HepG2 (cell line): ENCODE measurements at regions not wholly inside any gene's neighbourhood (a gene's known extent, or its start where the extent isn't known, plus 50 kb on each side); places are given as distances from the start of the nearest gene placed in this dataset.

Experiments
- BHLHE40 ChIP-seq: IDR thresholded peaks from 2 replicates; pipeline ENCODE4 v1.6.1; 2011; ENCODE audit warnings: low read length, improper control_type of control experiment
- ERF ChIP-seq: IDR thresholded peaks from 2 replicates; pipeline ENCODE4 v1.6.1; 2018; ENCODE audit warnings: missing biosample characterization, missing genetic modification reagents
- FOXA3 ChIP-seq: IDR thresholded peaks from 2 replicates; pipeline ENCODE4 v1.6.1; 2016; ENCODE audit warnings: missing genetic modification reagents, missing compliant biosample characterization
- HNF1A ChIP-seq, 2 experiments: sonication (generic) in 1 of 2; formaldehyde crosslinking in 1 of 2; IDR thresholded peaks; 2 replicates each; pipeline versions ENCODE4 v1.4.0 to v1.6.1; 2016 to 2020; ENCODE audit warnings: borderline replicate concordance in 1 of 2, low read depth in 1 of 2, mild to moderate bottlenecking in 1 of 2, missing genetic modification reagents in 1 of 2
- HNRNPLL ChIP-seq: fragments of 200-400 bp; formaldehyde crosslinking; IDR thresholded peaks from 2 replicates; pipeline ENCODE4 v1.6.1; 2017; ENCODE audit warnings: mild to moderate bottlenecking, low read depth, low read length; ENCODE audit not compliant: poor library complexity, severe bottlenecking
- HNRNPUL1 ChIP-seq: fragments of 200-400 bp; formaldehyde crosslinking; IDR thresholded peaks from 2 replicates; pipeline ENCODE4 v1.6.1; 2017; ENCODE audit warnings: low read depth, mild to moderate bottlenecking, low read length, moderate library complexity
- MED1 ChIP-seq: sonication (generic); formaldehyde crosslinking; IDR thresholded peaks from 2 replicates; pipeline ENCODE4 v1.4.0; 2020; ENCODE audit warnings: missing genetic modification reagents
- NFIC ChIP-seq: IDR thresholded peaks from 2 replicates; pipeline ENCODE4 v1.6.1; 2012; ENCODE audit warnings: mild to moderate bottlenecking, low read length, inconsistent platforms
- SAP130 ChIP-seq: IDR thresholded peaks from 2 replicates; pipeline ENCODE4 v1.6.1; 2016; ENCODE audit warnings: low read depth
- SMAD3 ChIP-seq: sonication (generic); formaldehyde crosslinking; IDR thresholded peaks from 2 replicates; pipeline ENCODE4 v1.4.0; 2020; ENCODE audit warnings: missing genetic modification reagents
- SOX13 ChIP-seq, 3 experiments: fragments of 450-650 bp in 1 of 3; sonication (generic) in 1 of 3; formaldehyde crosslinking in 1 of 3; IDR thresholded peaks in 2 of 3; conservative IDR thresholded peaks in 1 of 3; 2 replicates each; pipeline versions ENCODE4 v1.5.0 to v1.6.1; 2016 to 2020; ENCODE audit warnings: antibody characterized with exemption in 1 of 3, mild to moderate bottlenecking in 1 of 3, missing compliant biosample characterization in 1 of 3, missing genetic modification reagents in 1 of 3, moderate library complexity in 1 of 3
- SOX5 ChIP-seq: IDR thresholded peaks from 2 replicates; pipeline ENCODE4 v1.6.1; 2016; ENCODE audit warnings: borderline replicate concordance
- TCF7 ChIP-seq: sonication (generic); IDR thresholded peaks from 2 replicates; pipeline ENCODE4 v1.6.1; 2016; ENCODE audit warnings: antibody characterized with exemption, low read depth
- YEATS4 ChIP-seq: sonication (generic); formaldehyde crosslinking; IDR thresholded peaks from 2 replicates; pipeline ENCODE4 v1.4.0; 2020; ENCODE audit warnings: missing genetic modification reagents, borderline replicate concordance
- ZMYM4 ChIP-seq: sonication (generic); formaldehyde crosslinking; IDR thresholded peaks from 2 replicates; pipeline ENCODE4 v1.8.1; 2023; ENCODE audit warnings: mild to moderate bottlenecking, missing genetic modification reagents
- ZNF318 ChIP-seq: sonication (generic); formaldehyde crosslinking; IDR thresholded peaks from 2 replicates; pipeline ENCODE4 v1.4.0; 2020; ENCODE audit warnings: mild to moderate bottlenecking, missing genetic modification reagents
- ZNF597 ChIP-seq: sonication (generic); formaldehyde crosslinking; IDR thresholded peaks from 2 replicates; pipeline ENCODE4 v1.5.0; 2020; ENCODE audit warnings: missing genetic modification reagents

GRCh38 chr13:109592770-109593169 lies 193.6 kb downstream of the IRS2 start (continued):
- no peak for TF ChIP-seq ZNF318
- peak; percentile 24; the same call in 1 of the 2 replicates for TF ChIP-seq ZMYM4 (CRISPR knock-in tag)
- peak; percentile 24; the same call in 1 of the 2 replicates for TF ChIP-seq SAP130 (CRISPR knock-in tag)
- TF ChIP-seq TCF7: peak; percentile 32; the same call in 1 of the 2 replicates
- peak; percentile 38; the same call in 1 of the 2 replicates for TF ChIP-seq HNRNPUL1
- TF ChIP-seq ERF (CRISPR knock-in tag): no peak
- TF ChIP-seq BHLHE40: peak; percentile 67
- TF ChIP-seq SMAD3 (CRISPR knock-in tag): no peak
- peak; percentile 66 for TF ChIP-seq SOX13 (IDR thresholded peaks at IDR 0.05)
- peak in 1 of 2 experiments; percentile 91; a peak in 2 of 4 replicates for TF ChIP-seq SOX13 (CRISPR knock-in tag; conservative IDR thresholded peaks at IDR 0.05 in 1 of 2, IDR thresholded peaks at IDR 0.05 in 1 of 2)
- TF ChIP-seq HNRNPLL: no peak
- TF ChIP-seq ZNF597: no peak
- peak; percentile 72; the same call in 1 of the 2 replicates for TF ChIP-seq MED1 (CRISPR knock-in tag)
- TF ChIP-seq HNF1A (IDR thresholded peaks at IDR 0.05; ENCODE audit: low read depth): peak; percentile 93
- TF ChIP-seq HNF1A (CRISPR knock-in tag; IDR thresholded peaks at IDR 0.05; ENCODE audit: borderline replicate concordance): peak; percentile 74; the same call in 1 of the 2 replicates
- peak; percentile 43; the same call in 1 of the 2 replicates for TF ChIP-seq YEATS4 (CRISPR knock-in tag)
- peak; percentile 78; the same call in 1 of the 2 replicates for TF ChIP-seq NFIC
- peak; percentile 97 for TF ChIP-seq SOX5
- TF ChIP-seq FOXA3 (CRISPR knock-in tag): peak; percentile 62
